ENCODE measurements at regions not wholly inside any gene's neighbourhood (a gene's known extent, or its start where the extent isn't known, plus 50 kb on each side); places are given as distances from the start of the nearest gene placed in this dataset.
"Not testable (repeated sequence)": the region's sequence is repeated elsewhere in the genome, so short reads cannot be mapped to it uniquely, and the experiment has no call there.

GRCh38 chr1:47688461-47689296 is 250.8 kb downstream of the FOXD2 start:
- no peak for DNase-seq

- DNase-seq = no peak
These were observed 252.1 kb downstream of the FOXD2 start for GRCh38 chr1:47689894-47690293.

GRCh38 chr1:47690341-47691250 is 252.8 kb downstream of the FOXD2 start:
- no peak for DNase-seq

GRCh38 chr1:47691293-47691692 is 253.4 kb downstream of the FOXD2 start:
- DNase-seq = not testable (repeated sequence)

- no peak for DNase-seq
These were observed 254.4 kb downstream of the FOXD2 start for GRCh38 chr1:47692196-47692595.

GRCh38 chr1:47693115-47693514 is 255.3 kb downstream of the FOXD2 start:
- DNase-seq = no peak

- DNase-seq = no peak
These were observed 256.4 kb downstream of the FOXD2 start for GRCh38 chr1:47694011-47694890.

GRCh38 chr1:47696404-47696736 is 258.5 kb downstream of the FOXD2 start:
- no peak for DNase-seq

GRCh38 chr1:47696737-47697441 is 259.0 kb downstream of the FOXD2 start:
- no peak for DNase-seq

GRCh38 chr1:47697616-47698335 is 259.9 kb downstream of the FOXD2 start:
- DNase-seq = no peak

GRCh38 chr1:47699492-47700235 is 261.8 kb downstream of the FOXD2 start:
- no peak for DNase-seq

- no peak for DNase-seq
These were observed 263.4 kb downstream of the FOXD2 start for GRCh38 chr1:47701283-47701682.

- DNase-seq = no peak
These were observed 264.1 kb downstream of the FOXD2 start for GRCh38 chr1:47701741-47702515.

GRCh38 chr1:47703156-47703825 is 265.4 kb downstream of the FOXD2 start:
- DNase-seq = no peak

- no peak for DNase-seq
These were observed 266.2 kb downstream of the FOXD2 start for GRCh38 chr1:47703981-47704596.

- DNase-seq = no peak
These were observed 267.8 kb downstream of the FOXD2 start for GRCh38 chr1:47705517-47706130.

GRCh38 chr1:47707503-47707902 is 269.7 kb downstream of the FOXD2 start:
- DNase-seq = no peak

- no peak for DNase-seq
These were observed 270.2 kb downstream of the FOXD2 start for GRCh38 chr1:47708019-47708535.
